ENCODE measurements at regions not wholly inside any gene's neighbourhood (a gene's known extent, or its start where the extent isn't known, plus 50 kb on each side); places are given as distances from the start of the nearest gene placed in this dataset.

- TF ChIP-seq RREB1 (CRISPR knock-in tag; IDR thresholded peaks at IDR 0.05) (no peak), NELFE (IDR thresholded peaks at IDR 0.05; ENCODE audit: insufficient read depth, insufficient read length) (no peak), CHD4 (IDR thresholded peaks at IDR 0.05; ENCODE audit: insufficient read depth, insufficient replicate concordance, low read depth, low read length, poor library complexity, severe bottlenecking) (no peak), LEF1 (IDR thresholded peaks at IDR 0.05) (no peak), SNAPC5 (CRISPR knock-in tag; IDR thresholded peaks at IDR 0.05) (no peak)
Observed at GRCh38 chr11:33620423-33621171, 80.0 kb downstream of the C11orf91 start (continued).

All from K562 (cell line).